ENCODE measurements at regions not wholly inside any gene's neighbourhood (a gene's known extent, or its start where the extent isn't known, plus 50 kb on each side); places are given as distances from the start of the nearest gene placed in this dataset.
"Not testable (repeated sequence)": the region's sequence is repeated elsewhere in the genome, so short reads cannot be mapped to it uniquely, and the experiment has no call there.

DNA sequence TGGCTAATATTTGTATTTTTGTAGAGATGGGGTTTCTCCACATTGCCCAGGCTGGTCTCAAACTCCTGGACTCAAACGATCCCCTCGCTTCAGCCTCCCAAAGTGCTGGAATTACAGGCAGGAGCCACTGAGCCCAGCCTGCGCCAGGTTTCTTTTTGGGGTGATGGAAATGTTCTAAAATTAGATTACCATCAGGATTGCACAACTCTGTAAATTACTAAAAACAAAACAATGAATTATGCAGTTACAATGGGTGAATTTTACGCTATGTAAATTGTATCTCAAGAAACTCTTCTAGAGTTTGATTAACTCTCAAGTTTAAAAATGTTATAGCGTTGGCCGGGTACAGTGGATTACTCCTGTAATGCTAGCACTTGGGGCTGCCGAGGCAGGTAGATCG is 118.9 kb upstream of the TBL1X start:
- DNase-seq (ENCODE audit: low spot score) = no peak

DNA sequence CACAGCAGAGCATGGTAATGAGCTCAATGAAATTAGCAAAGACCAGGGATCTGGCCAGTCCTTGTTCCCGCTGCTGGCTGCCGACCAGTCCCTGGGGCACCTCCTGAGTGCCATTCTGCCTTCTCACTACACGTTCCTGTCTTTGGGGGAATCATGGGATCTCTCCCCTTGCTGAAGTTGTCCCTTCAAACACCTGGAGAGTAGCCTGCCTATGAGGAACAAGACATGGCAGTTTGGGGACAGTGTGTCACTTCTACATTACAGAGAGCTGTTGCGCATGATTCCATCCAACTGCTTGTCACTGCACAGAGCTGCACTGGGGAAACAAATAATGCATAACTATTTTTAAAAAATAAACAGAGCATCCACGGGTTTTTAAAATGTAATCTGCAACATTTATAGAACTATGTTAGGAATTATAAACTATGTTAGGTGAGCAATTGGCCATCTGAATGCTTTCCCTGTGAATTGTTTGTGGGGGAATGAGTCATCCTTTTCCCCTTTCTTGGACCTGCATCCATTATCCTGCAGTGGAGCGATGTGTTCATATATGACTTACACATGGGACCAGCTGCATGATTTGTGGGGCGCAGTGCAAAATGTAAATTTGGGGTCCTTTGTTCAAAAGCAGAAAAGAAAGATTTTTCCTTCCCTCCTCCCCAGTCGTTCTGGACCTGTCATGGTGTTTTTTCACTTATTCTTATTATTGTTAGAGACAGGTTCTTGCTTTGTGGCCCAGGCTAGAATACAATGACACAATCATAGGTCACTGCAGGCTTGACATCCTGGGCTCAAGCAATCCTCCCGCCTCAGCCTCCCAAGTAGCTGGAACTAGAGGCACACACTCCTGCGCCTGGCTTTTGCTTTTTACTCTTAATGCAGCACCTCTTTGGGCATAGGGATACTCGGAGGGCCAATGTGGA is 115.0 kb upstream of the TBL1X start:
- peak; percentile 36 for DNase-seq (ENCODE audit: low spot score)

DNA sequence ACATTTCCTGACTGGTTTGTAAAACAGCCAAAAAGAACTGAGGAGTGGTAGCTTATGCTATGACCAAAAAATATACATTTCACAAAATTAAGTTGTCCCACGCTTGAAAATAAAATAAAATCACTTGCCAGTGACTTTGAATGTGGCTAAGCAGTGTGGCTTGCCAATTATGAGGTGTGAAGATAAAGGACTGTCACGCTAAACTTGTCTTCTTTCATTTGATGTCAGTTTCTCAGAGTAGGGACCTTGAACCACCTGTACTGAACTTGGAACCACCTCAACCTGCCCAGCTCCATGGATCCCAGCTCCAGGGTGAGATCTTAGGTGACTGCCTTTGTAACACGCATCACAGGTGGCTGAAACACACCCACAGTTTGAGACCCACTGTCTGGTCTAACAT is 113.7 kb upstream of the TBL1X start:
- DNase-seq (ENCODE audit: low spot score) = no peak

DNA sequence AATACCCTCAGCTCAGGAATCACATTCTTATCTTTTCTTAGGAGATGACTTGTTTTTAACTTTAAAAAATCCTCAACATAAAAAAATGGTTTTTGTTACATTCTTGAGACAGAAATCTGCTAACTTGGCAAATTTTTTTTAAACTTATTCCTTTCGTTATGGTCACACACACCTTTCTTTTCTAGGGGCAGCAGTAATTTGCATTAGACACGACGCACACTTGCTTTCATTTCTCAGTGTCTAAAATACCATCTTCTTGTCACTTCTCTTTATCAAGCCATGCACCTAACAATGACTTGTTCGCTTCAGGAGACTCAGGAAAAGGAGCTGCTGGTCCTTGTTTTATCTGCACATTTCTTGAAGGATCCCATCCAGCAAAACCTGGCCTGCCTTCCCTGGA is 112.6 kb upstream of the TBL1X start:
- DNase-seq (ENCODE audit: low spot score) = no peak

DNA sequence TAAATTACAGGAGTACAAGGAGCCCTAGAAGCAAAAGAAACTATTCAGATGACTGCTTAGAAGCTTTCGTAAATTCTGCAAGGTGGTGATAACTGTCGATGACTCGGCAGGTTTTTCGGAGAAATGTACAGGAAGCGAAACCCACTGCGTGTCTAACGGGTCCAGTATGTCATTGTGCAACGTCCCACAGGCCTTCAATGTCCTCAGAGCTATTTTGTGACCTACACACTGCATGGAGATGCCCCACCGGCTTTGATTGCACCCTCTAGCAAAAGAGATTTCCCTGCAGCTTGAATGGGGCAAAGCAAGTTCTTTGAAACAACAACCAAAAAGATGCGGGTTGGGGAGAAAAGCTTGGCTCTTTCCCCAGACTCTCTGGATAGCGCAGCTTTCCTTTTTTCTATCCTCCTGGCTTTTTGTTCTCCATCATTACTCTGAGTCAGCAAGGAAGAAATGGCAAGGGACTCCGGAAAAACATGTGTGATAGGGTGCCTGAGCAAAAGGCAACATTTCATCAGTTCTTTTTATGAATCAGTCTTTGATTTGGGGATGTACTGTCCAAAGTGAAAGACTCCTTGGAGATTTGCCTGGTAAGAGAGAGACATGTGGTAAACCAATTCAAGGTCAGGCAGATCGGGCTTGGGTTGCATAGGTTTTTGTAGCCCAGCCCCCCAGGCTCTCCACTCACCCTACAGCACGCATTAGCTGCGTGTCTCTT is 112.0 kb upstream of the TBL1X start:
- DNase-seq (ENCODE audit: low spot score) = no peak

DNA sequence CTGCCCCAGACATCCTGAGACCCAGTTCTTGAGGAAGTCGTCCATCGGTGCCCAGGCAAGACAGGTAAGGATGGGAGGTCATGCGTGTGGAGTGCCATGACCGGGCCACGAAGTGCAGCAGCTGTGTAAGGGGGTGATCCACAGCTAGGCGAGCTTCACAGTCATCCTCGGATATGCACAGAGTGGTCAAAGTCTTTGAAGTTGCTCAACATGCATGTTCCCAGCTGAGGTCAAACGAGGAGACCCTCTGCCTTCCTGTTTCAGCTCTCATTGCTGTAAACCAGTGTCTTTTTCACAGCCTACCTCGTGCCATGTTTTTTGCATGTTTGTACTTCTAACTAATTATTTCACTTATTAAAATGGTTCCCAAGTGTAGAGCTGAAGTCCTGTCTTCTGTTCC is 109.9 kb upstream of the TBL1X start:
- no peak for DNase-seq (ENCODE audit: low spot score)

DNA sequence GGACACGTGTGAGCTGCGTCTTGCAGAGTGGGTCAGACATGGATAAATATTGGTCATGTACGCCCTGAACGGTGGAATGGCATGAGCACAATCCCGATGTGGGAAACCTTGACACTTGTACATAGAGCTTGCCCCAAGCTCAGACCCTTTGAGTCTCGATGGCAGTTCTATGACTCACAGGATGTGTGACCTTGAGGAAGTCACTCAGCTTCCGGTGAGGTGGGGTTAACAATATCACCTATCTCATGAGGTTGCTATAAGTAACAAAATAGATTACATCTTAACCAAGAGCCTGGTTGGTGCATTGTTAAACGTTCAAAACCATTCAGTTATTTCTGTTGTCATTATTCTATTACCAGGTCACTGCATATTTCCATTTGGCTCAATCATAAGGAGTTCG is 109.1 kb upstream of the TBL1X start:
- DNase-seq (ENCODE audit: low spot score) = no peak

DNA sequence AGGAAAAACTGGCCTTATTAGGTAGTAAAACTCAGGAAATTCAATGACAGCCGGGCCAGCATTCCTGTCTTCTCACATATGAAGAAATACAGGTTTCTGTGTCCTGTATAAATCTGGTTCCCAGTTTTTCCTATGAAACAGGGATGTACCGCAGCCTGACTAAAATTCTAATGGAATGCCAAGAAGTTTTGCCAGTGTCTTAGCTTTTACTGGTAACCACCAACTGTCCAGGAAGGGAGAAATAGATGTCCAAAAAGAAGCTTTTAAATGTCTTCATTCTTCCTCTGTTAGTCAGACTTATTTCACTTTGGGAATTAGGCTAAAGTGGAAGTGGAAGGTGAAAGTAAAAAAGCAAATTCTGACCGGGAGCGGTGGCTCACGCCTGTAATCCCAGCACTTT is 108.0 kb upstream of the TBL1X start:
- DNase-seq (ENCODE audit: low spot score) = no peak

DNA sequence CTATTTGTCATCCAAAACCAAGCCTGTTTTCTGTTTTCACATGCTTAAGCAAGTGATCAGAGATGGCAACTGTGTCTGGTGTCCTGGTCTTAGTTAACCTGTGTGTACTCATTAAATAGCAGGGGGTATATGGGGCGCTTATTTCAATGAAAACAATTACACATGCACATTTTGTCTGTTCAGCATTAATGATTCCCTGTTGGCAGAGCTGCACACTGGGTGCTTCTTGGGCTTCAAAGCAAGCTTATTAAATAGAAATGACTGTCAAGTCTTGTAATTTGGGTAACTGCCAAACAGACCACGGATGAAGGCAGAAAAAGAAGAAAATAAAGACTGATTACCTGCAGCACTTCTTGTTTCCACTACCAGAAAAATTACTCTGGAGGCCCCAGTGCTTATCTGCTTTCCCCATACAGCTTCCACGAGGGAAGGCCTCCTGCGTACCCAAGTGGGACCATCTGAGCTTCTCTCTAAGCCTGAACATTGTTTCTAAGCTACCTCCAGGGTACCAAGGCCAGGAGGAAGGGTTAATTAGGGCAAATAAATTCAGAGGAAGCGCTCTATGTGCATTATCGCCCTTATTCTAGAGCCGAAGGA is 107.2 kb upstream of the TBL1X start:
- DNase-seq (ENCODE audit: low spot score) = no peak

DNA sequence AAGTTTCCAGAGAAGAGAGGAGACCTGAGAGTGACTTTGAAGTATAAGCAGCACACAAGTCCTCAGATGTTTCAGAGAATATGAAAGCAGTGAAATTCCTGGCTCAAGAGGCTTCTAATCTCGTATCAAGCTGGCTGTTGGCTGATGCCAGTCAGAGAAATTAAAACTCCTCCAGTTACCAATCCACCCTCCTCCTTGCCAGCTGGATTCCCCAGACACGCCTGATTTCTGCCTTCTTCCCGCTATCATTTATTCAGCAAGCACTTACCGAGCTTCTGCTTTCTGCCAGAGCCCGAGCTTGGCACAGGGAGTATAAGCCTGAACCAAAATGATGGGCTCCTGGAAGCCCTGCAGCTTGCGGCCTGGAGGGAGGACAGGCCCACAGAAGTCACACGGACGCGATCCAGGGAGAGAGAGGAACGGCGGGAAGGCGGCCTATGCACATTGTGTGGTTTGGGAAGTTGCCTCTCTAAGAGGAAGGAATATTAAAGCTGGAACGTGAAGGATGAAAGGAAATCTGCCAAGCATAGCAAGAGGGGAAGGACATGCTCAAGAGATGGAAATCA is 102.4 kb upstream of the TBL1X start:
- no peak for DNase-seq (ENCODE audit: low spot score)

DNA sequence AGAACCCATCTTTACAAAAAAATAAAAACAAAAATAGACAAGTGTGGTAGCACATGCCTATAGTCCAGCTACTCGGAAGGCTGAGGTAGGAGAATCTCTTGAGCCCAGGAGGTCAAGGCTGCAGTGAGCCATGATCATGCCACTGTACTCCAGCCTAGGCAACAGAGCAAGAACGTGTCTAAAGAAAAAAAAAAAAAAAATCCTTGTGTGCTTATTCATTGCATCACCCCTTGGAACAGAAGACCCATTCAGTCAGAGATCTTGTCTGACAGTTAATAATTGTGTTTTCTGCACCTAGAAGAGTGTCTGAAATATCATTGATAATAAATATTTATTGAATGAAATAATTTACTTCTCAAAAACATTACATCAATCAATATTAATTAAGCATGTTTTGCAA is 97.4 kb upstream of the TBL1X start:
- DNase-seq (ENCODE audit: low spot score) = no peak

DNA sequence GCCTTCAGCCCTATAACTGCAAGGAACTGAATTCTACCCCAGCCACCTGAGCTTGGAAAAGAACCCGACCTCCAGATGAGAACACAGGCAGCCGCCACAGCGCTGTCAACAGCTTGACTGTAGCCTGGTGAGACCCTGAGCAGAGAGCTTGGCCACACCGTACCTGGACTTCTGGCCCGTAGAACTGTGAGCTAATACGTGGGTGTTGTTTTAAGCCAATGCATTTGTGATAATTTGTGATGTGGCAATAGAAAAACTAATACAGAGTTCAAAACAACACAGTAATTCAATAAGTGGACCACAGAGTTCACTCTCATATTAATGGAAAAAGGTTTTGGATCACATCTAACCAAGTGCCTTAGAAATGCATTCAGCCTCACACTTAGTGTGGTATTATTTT is 96.6 kb upstream of the TBL1X start:
- no peak for DNase-seq (ENCODE audit: low spot score)

DNA sequence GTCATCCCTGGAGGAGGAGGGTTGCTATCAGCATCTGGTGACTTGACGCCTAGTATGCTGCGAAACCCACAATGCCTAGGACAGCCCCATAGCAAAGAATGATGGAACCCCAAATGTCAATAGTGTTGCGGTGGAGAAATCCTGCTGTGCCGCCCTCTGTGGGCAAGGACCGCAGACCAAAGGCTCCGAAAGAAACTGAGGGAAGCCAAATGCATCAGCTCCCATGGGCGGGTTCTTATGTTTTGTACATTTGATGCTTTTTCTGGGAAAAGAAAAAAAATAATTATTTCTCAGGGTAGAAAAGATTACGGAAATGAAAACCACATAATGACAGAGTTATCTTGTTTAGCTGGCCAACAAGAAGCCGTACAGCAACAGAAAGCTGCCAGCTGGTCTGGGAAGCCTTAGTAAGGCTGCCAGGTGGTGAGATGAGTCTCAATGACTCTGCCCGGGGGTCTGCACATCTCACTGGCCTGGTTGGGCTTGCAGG is 95.0 kb upstream of the TBL1X start:
- peak; percentile 21 for DNase-seq (ENCODE audit: low spot score)

DNA sequence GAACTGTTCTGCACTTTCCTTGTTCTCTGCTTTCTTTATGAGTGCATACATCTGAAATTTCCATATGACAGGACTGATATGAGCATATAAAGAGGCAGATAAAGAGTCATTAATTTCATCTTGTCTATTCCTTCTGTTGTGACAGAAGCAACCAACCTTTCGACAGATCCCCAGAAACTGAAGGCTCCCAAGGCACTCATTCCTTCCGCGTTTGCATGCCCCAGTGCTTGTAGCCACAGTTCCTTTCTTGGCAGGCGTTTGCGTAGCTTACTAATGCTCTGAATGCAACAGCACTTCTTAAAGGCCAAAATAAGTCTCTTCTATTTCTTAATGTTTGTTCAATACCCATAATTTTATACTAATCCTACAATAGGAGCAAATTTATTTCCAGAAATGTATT is 94.0 kb upstream of the TBL1X start:
- DNase-seq (ENCODE audit: low spot score) = no peak

DNA sequence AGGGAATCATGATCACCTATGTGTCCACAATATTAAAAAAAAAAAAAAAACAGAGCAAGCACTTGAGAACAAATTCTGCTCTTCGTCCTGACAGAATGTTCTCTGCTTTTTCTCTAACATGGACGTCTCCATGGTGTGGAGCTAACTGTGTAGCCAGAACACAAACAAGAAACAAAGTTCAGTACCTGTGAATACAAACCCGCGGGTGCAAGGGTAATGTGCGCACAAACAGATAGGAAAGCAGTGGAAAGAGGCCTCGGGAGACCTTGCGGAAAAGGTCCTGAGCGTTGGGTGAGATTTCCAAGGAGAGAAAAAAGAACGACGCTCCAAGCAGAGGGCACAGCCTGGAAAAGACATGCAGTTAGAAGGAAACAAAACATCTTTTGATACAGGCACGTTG is 92.0 kb upstream of the TBL1X start:
- DNase-seq (ENCODE audit: low spot score) = no peak

DNA sequence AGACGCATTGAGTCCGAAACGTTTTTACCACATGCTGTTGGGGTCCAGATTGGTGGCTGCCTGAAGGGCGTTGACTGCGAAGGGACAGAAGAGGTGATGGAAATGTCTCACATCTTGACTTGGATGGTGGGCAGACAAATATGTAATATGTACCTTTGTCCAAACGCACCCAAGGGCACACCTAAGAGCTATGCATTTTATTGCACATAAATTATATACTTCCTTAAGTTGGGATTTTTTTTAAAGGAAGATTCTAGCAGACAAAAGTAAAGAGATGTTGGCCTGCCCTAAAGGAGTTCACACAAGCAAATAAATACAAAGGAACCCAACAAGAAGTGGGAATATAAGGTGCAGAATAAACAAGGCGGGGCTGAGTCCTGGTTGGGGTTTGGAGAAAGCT is 91.1 kb upstream of the TBL1X start:
- no peak for DNase-seq (ENCODE audit: low spot score)

DNA sequence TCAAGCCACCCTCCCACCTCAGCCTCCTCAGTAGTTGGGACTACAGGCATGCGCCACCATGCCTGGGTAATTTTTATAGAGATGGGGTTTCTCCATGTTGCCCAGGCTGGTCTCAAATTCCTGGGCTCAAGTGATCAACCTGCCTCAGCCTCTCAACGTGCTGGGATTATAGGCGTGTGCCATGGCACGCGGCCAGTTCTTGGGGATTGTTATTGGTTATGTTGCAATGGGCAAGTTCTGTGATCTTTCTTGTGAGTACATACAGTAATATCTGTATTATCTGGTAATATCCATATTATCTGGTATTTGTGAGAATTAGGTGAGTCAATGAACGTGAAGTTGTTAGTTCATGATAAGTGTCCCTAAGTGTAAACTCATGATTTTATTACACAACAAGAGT is 90.3 kb upstream of the TBL1X start:
- no peak for DNase-seq (ENCODE audit: low spot score)

DNA sequence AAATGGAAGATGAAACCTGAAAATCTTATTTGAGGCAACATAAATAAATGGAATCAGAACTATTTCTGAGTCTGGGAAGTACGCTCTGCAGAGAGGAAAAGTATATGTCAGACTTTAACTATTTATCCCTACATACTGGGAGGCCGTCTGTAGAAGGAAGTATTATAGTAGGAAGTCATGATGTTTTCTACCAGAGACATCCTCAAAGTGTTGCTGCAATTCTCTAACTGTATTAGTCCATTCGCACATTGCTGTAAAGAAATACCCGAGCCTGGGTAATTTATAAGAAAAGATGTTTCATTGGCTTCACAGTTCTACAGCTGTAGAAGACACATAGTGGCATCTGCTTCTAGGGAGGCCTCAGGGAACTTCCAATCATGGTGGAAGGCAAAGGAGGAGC is 88.7 kb upstream of the TBL1X start:
- no peak for DNase-seq (ENCODE audit: low spot score)

DNA sequence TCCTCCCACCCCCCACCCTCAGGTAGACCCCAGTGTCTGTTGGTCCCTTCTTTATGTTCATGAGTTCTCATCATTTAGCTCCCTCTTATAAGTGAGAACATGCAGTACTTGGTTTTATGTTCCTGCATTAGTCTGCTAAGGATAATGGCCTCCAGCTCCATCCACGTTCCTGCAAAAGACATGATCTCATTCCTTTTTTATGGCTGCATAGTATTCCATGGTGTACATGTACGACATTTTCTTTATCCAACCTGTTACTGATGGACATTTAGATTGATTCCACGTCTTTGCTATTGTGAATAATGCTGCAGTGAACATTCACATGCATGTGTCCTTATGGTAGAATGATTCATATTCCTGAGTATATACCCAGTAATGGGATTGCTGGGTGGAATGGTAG is 87.6 kb upstream of the TBL1X start:
- DNase-seq (ENCODE audit: low spot score) = not testable (repeated sequence)

DNA sequence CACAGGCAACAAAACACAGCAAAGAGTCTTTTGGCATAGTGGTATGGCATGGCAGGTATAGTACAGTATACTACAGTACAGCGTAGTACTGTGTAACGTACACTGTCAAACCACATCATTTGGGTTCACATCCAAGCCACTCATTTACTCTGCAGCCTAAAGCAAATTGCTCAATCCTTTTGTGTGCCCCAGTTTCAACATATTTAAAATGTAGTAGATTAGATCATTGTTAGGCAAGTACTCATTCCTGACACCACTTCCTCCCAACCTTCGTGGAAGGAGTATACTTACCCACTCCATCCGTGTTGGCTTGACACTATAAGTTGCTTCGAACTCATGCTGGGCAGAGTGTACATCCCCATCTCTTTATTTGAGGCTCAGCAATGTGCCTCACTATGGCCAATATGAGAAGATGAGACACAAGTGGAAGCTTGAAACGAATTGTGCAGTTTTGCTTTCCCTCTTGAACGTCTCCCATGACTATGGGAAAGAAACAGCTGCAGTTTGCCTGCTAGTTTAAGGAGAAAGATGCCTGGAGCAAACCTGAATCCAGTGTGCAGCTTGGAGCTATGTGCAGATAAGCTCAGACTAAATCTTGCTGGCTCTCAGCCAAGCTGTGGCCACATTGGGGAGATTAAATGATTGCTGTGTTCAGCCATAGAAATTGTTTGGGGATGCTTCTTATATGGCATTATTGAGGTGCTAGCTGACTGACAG is 85.7 kb upstream of the TBL1X start:
- no peak for DNase-seq (ENCODE audit: low spot score)

DNA sequence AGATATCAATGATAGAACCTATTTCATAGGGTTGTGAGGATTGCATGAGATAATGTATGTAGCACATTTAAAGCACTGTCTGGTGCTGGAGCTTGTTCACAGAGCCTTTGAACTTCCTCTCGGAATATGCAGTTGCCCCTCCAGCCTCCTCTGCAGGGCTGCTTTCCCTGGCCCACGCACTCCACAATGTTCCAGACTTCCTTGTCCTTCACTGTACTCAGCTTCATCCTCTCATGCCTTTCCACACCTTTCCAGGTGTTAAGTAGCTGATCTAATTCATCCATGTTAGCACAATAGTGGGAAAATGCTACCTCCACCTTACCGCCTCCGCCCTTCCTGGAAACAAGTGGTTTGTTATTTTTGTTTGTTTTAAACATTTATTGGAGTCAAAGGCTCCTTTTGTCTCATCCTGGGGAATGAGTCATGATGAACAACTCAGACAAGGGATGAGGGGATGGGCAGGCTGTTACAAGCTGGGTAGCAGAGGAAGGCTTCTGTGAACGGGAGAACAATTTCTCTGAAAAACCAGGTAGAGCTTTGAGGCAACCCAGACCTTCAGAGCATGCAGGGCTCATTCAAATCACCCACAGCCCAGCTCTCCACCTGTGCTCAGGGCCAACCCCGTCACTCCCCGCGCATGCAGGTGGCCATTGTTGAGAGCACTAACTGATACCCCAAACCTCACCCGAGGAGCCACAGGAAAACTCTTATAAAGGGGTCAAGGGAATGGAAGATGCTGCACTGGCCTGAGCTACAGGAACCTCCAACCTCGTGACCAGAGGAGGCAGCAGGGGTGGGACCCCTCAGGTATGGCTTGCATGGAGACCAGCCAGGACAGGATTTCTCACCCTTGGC is 84.9 kb upstream of the TBL1X start:
- DNase-seq (ENCODE audit: low spot score) = peak; percentile 88
